ENCODE measurements at regions not wholly inside any gene's neighbourhood (a gene's known extent, or its start where the extent isn't known, plus 50 kb on each side); places are given as distances from the start of the nearest gene placed in this dataset.
"Not testable (repeated sequence)": the region's sequence is repeated elsewhere in the genome, so short reads cannot be mapped to it uniquely, and the experiment has no call there.

DNA sequence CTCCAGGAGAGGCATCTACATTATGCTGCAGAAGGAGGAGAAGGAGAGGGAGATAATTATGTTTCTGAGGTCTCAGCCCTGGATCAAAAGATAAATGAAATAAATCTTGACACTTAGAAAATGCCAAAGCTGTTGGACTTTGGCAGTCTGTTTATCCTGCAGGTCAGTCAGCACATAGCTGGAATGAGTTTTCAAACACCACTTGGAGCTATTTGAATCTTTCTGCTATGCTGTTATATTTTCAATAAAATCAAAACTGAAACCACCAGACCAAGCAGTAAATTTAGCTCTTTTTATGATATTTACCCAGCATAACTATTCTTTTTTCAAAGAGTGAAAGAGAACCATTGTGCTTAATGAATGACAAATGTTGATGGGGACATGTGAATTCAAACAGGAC is 505.1 kb upstream of the ITGA1 start:
- Histone ChIP-seq H3K36me3 (no peaks in the 10 kb centered on the region), H3K4me3 (no peak overlapping the region), H3K9me3 (replicated peaks) (peaks cover 23% of the 10 kb centered on the region), H3K27me3 (ENCODE audit: low read depth) (no peaks in the 10 kb centered on the region), H3K27ac (replicated peaks) (no peak overlapping the region), H3K4me1 (no peaks in the 10 kb centered on the region)
- no peak for DNase-seq
- TF ChIP-seq, protein P1, sequence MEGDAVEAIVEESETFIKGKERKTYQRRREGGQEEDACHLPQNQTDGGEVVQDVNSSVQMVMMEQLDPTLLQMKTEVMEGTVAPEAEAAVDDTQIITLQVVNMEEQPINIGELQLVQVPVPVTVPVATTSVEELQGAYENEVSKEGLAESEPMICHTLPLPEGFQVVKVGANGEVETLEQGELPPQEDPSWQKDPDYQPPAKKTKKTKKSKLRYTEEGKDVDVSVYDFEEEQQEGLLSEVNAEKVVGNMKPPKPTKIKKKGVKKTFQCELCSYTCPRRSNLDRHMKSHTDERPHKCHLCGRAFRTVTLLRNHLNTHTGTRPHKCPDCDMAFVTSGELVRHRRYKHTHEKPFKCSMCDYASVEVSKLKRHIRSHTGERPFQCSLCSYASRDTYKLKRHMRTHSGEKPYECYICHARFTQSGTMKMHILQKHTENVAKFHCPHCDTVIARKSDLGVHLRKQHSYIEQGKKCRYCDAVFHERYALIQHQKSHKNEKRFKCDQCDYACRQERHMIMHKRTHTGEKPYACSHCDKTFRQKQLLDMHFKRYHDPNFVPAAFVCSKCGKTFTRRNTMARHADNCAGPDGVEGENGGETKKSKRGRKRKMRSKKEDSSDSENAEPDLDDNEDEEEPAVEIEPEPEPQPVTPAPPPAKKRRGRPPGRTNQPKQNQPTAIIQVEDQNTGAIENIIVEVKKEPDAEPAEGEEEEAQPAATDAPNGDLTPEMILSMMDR (IDR thresholded peaks at IDR 0.05; ENCODE audit: borderline replicate concordance), result no peak
- intact Hi-C loops (cut with micrococcal nuclease), result no loop called here

DNA sequence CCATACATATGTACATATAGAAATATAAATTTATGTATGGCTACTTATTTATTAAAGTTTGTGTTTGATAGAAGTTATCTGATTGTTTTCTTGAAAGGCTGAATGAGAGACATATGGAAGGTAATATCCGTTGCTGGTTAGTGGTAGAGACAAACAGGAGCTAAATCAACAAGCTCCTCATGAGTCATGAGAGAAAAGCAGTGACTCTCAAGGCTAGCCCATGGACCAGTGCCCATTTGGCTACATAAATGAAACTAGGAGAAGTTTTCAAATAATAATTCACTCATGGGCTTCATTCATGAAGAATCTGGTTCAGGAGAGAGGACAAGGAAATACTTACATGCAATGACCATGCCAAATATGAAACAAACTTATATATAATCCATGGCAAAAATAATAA is 504.5 kb upstream of the ITGA1 start:
- intact Hi-C loops (cut with micrococcal nuclease), result no loop called here
- TF ChIP-seq, protein P1 (IDR thresholded peaks at IDR 0.05; ENCODE audit: borderline replicate concordance), result no peak
- H3K4me3 ChIP-seq, result no peak overlapping the region
- H3K4me1 ChIP-seq, result no peaks in the 10 kb centered on the region
- no peaks in the 10 kb centered on the region for H3K27me3 ChIP-seq (ENCODE audit: low read depth)
- H3K36me3 ChIP-seq, result no peaks in the 10 kb centered on the region
- H3K9me3 ChIP-seq (replicated peaks), result peaks cover 21% of the 10 kb centered on the region
- no peak for DNase-seq
- H3K27ac ChIP-seq (replicated peaks), result no peak overlapping the region

DNA sequence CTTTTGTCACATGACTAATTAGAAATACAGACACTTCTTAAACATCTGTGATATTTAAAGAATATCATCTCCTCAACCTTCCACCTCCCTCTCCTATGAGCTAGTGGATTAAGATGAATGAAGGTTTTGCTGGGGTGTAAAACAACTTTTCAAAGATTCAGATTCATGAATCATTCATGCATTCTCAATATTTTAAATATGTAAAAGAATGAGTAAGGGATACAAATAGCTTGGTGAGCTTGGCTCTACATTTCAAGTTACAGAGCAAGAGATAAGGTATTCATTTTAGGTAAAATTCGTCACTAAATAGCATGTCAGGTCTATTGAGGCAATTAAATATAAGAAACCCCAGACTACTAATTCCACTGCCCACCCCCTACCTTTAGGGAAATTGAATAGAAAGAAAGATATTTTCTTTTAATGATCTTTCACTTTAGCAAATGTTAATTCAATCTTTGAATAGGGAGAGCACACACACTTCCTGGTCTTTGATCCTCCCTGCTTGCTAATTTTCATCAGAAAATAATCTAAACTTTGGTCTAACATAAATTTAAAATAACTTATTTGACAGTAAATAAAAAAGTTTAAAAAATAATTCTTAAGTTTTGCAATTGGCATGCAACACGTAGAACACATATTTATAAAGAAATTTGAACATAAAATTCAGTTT is 486.9 kb upstream of the ITGA1 start:
- no peak for DNase-seq
- Histone ChIP-seq H3K36me3 (no peaks in the 10 kb centered on the region), H3K4me1 (no peaks in the 10 kb centered on the region), H3K4me3 (no peak overlapping the region), H3K9me3 (replicated peaks) (peaks cover 38% of the 10 kb centered on the region), H3K27me3 (ENCODE audit: low read depth) (no peaks in the 10 kb centered on the region), H3K27ac (replicated peaks) (no peak overlapping the region)
- TF ChIP-seq, protein P1 (IDR thresholded peaks at IDR 0.05; ENCODE audit: borderline replicate concordance), result no peak
- intact Hi-C loops (cut with micrococcal nuclease), result no loop called here

DNA sequence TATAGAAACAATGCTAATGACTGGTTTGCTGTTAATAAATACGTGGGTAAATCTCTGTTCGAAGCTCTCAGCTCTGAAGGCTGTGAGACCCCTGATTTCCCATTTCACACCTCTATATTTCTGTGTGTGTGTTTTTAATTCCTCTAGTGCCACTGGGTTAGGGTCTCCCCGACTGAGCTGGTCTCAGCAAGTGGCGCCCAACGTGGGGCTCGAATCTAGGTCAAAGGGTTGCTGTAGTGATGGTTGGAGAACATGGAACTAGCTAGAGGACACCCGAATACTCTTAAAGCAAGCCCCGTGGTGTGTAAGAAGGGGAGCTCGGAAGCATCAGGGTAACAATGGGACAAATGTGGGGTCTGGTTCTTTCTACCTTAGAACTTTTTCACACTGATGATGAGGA is 482.9 kb upstream of the ITGA1 start:
- H3K4me1 ChIP-seq; H3K27me3 ChIP-seq (ENCODE audit: low read depth); H3K4me3 ChIP-seq; intact Hi-C loops (cut with micrococcal nuclease); DNase-seq; H3K36me3 ChIP-seq; H3K27ac ChIP-seq (replicated peaks): not testable (repeated sequence)
- peaks cover 67% of the 10 kb centered on the region for H3K9me3 ChIP-seq (replicated peaks)

DNA sequence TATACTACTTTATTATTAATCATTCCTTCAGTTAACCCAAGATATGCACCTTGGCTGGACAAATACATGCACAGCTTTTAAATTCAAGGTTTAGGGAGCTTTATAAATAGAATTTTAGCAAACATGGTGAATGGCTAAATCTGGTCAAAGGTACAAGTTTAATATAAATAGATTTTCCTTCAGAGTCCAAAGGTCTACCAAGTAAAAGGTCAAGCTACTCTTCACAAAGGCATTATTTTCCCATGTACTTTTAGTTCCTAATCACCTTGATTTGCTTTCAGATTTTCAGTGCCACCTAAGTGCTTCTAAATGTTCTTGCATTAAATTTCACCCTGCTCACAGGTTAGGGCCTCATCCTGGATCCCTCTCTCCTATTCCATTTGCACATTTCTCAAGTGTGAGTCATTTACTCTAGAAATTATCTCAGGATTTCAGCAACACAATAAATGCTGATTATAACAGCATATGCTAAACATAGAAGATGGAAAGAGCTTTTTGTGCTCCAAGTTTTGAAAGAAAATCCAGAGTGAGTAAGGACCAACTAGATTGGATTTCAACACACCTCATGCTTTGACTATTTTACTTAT is 459.4 kb upstream of the ITGA1 start:
- intact Hi-C loops (cut with micrococcal nuclease), result no loop called here
- no peaks in the 10 kb centered on the region for H3K27me3 ChIP-seq (ENCODE audit: low read depth)
- no peak overlapping the region for H3K27ac ChIP-seq (replicated peaks)
- no peaks in the 10 kb centered on the region for H3K9me3 ChIP-seq (replicated peaks)
- TF ChIP-seq, protein P1 (IDR thresholded peaks at IDR 0.05; ENCODE audit: borderline replicate concordance), result no peak
- H3K4me1 ChIP-seq, result no peaks in the 10 kb centered on the region
- no peaks in the 10 kb centered on the region for H3K36me3 ChIP-seq
- no peak overlapping the region for H3K4me3 ChIP-seq
- DNase-seq, result no peak

DNA sequence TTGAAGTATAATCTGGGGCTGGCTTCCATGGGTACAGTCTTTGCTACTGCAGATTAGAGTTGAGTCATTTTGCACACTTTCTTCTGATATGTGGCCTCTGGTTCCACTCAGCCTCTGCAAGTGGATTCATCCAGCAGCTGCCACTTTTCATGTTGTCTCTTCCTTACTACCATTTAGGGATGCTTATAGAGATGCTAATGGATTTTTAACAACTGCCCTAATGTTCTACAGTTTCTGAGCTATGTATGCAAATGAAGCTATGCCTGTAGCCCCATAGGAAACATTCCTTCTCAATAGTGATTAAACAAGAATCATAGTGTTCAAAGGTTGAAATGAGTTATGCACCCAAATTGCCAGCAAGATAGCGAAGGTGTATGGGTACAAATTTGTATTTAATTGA is 456.0 kb upstream of the ITGA1 start:
- Histone ChIP-seq H3K36me3 (no peaks in the 10 kb centered on the region), H3K27me3 (ENCODE audit: low read depth) (no peaks in the 10 kb centered on the region), H3K4me1 (no peaks in the 10 kb centered on the region), H3K27ac (replicated peaks) (no peak overlapping the region), H3K4me3 (no peak overlapping the region), H3K9me3 (replicated peaks) (peaks cover 11% of the 10 kb centered on the region)
- no peak for DNase-seq
- TF ChIP-seq, protein P1 (IDR thresholded peaks at IDR 0.05; ENCODE audit: borderline replicate concordance), result no peak
- intact Hi-C loops (cut with micrococcal nuclease), result no loop called here
